GM21619 (cell line): ENCODE measurements at regions not wholly inside any gene's neighbourhood (a gene's known extent, or its start where the extent isn't known, plus 50 kb on each side); places are given as distances from the start of the nearest gene placed in this dataset.

ENCODE experiments used
- ATAC-seq: cut with Tn5 transposase; IDR thresholded peaks from one replicate; pipeline ENCODE4 v1.9.1; 2021; ENCODE audit not compliant: unreplicated experiment

GRCh38 chr1:34270181-34270580, 93.5 kb downstream of the C1orf94 start:
- no peak for ATAC-seq

- no peak for ATAC-seq
Observed at GRCh38 chr1:34272152-34272551, 95.4 kb downstream of the C1orf94 start.

- no peak for ATAC-seq
Observed at GRCh38 chr1:34275150-34275549, 98.4 kb downstream of the C1orf94 start.

GRCh38 chr1:34276606-34277005, 99.9 kb downstream of the C1orf94 start:
- no peak for ATAC-seq

- no peak for ATAC-seq
Observed at GRCh38 chr1:34277150-34277549, 100.4 kb downstream of the C1orf94 start.

- ATAC-seq = no peak
Observed at GRCh38 chr1:34278211-34278610, 101.5 kb downstream of the C1orf94 start.

GRCh38 chr1:34279971-34280370, 103.3 kb downstream of the C1orf94 start:
- ATAC-seq = no peak

- no peak for ATAC-seq
Observed at GRCh38 chr1:34280509-34280908, 103.8 kb downstream of the C1orf94 start.

- no peak for ATAC-seq
Observed at GRCh38 chr1:34283142-34283541, 106.4 kb downstream of the C1orf94 start.

GRCh38 chr1:34286511-34286910, 109.8 kb downstream of the C1orf94 start:
- no peak for ATAC-seq

GRCh38 chr1:34290831-34291230, 114.1 kb downstream of the C1orf94 start:
- no peak for ATAC-seq

- ATAC-seq = no peak
Observed at GRCh38 chr1:34292472-34292871, 115.8 kb downstream of the C1orf94 start.

- no peak for ATAC-seq
Observed at GRCh38 chr1:34296059-34296458, 119.4 kb downstream of the C1orf94 start.

- ATAC-seq = no peak
Observed at GRCh38 chr1:34302798-34303197, 126.1 kb downstream of the C1orf94 start.

GRCh38 chr1:34303218-34303617, 126.5 kb downstream of the C1orf94 start:
- no peak for ATAC-seq

GRCh38 chr1:34306568-34306967, 129.9 kb downstream of the C1orf94 start:
- no peak for ATAC-seq

- no peak for ATAC-seq
Observed at GRCh38 chr1:34312359-34312758, 135.7 kb downstream of the C1orf94 start.

- ATAC-seq = no peak
Observed at GRCh38 chr1:34315974-34316373, 139.3 kb downstream of the C1orf94 start.

- no peak for ATAC-seq
Observed at GRCh38 chr1:34316773-34317172, 140.1 kb downstream of the C1orf94 start.

GRCh38 chr1:34319218-34319617, 142.5 kb downstream of the C1orf94 start:
- ATAC-seq = no peak

- ATAC-seq = no peak
Observed at GRCh38 chr1:34320053-34320669, 143.5 kb downstream of the C1orf94 start.

- no peak for ATAC-seq
Observed at GRCh38 chr1:34322969-34323368, 146.3 kb downstream of the C1orf94 start.

GRCh38 chr1:34324879-34325440, 148.3 kb downstream of the C1orf94 start:
- ATAC-seq = no peak
